Heart left ventricle (tissue), 16 donors: ENCODE measurements at regions not wholly inside any gene's neighbourhood (a gene's known extent, or its start where the extent isn't known, plus 50 kb on each side); places are given as distances from the start of the nearest gene placed in this dataset.

ENCODE experiments used
- ATAC-seq, 4 donors: fragments of 200-7000 bp; cut with Tn5 transposase; one replicate each; pipeline ENCODE4 v1.9.1; 2020 to 2022; ENCODE audit warnings: moderate library complexity in 4 of 4, mild to moderate bottlenecking in 3 of 4, moderate number of reproducible peaks in 1 of 4
- DNase-seq, 5 donors: peaks; one replicate each; pipeline ENCODE4 v3.0.0-alpha.2; 2020
- H3K27ac ChIP-seq, 12 donors: fragments of 200-600 bp; sonication (generic) in 4 of 12; one replicate each; pipeline versions ENCODE4 v1.5.0 to v1.8.0; 2016 to 2022; ENCODE audit warnings: mild to moderate bottlenecking in 2 of 12
- H3K27me3 ChIP-seq, 9 donors: fragments of 200-600 bp; sonication (generic) in 2 of 9; one replicate each; pipeline versions ENCODE4 v1.5.1 to v1.8.0; 2016 to 2022; ENCODE audit warnings: mild to moderate bottlenecking in 3 of 9
- H3K36me3 ChIP-seq, 9 donors: fragments of 200-600 bp; sonication (generic) in 2 of 9; one replicate each; pipeline versions ENCODE4 v1.5.0 to v1.8.0; 2018 to 2022; ENCODE audit warnings: mild to moderate bottlenecking in 2 of 9
- H3K4me1 ChIP-seq, 12 donors: fragments of 200-600 bp; sonication (generic) in 4 of 12; one replicate each; pipeline versions ENCODE4 v1.5.0 to v1.8.0; 2016 to 2022; ENCODE audit warnings: mild to moderate bottlenecking in 3 of 12
- H3K4me3 ChIP-seq, 12 donors: fragments of 200-600 bp; sonication (generic) in 4 of 12; one replicate each; pipeline versions ENCODE4 v1.5.0 to v1.8.0; 2017 to 2022; ENCODE audit warnings: mild to moderate bottlenecking in 9 of 12, moderate library complexity in 4 of 12
- H3K9me3 ChIP-seq, 12 donors: fragments of 200-600 bp; sonication (generic) in 4 of 12; one replicate each; pipeline versions ENCODE4 v1.5.0 to v1.8.0; 2016 to 2022; ENCODE audit warnings: mild to moderate bottlenecking in 1 of 12
- POLR2A ChIP-seq, 2 donors: fragments of 450-650 bp; IDR thresholded peaks; one replicate each; pipeline ENCODE4 v1.6.1; 2017; ENCODE audit warnings: antibody characterized with exemption in 2 of 2, mild to moderate bottlenecking in 2 of 2, moderate library complexity in 2 of 2
- WGBS, 4 donors: extraction: QIAGEN DNeasy Blood & Tissue Kit in 2 of 4; methylation state at CpG; one replicate each; pipeline versions ENCODE4 v1.1.5 to v1.1.7; 2013 to 2018; 5-methylcytosine and 5-hydroxymethylcytosine counted together
- intact Hi-C, 10 donors: fragments of 100-400 bp; cut with DNase I; formaldehyde crosslinking; loops; one replicate each; pipeline versions ENCODE4 v1.11.1 to v1.14.2; 2022
- TF ChIP-seq, protein P1 (sequence below), 12 donors: fragments of 200-600 bp; sonication (generic) in 4 of 12; IDR thresholded peaks; one replicate each; pipeline versions ENCODE4 v1.5.0 to v1.8.0; 2018 to 2022; ENCODE audit warnings: antibody characterized with exemption in 12 of 12, mild to moderate bottlenecking in 5 of 12
- donor health status: ischemic (EF 13 %, LVEDD 7.1; RV severe dilation, severe dysfunction).
- donor health status: healthy with polysubstance abuse.
- donor health status: DM: no; HTN: yes; CAD: no.
- donor health status: DM: no; HTN: no; CAD: no.
- donor health status: ischemic (EF 25% LVEDD 6.9; RV normal size, moderate dysfunction).
- donor health status: ischemic (EF 25% LVEDD 5.7; RV mildly dilated, moderate dysfunction).
- donor health status: healthy.
- donor health status: DM: yes; HTN: yes; CAD: no.
- donor health status: ischemic (EF 35%, LVEDD 5.7; RV mildly dilated, moderate dysfunction).
- donor health status: nonischemic (EF 11% LVEDD 7.7; RV severe dilation, severe dysfunction).
- donor health status: DM: yes; HTN: yes; CAD: no.
- donor health status: PGD.
- donor health status: ischemic (EF 29% LVEDD 5.4; RV normal size, mild dysfunction).
- donor health status: nonischemic (EF 23%, LVEDD 6.1; RV moderate dilation, normal function).

GRCh38 chr1:147820761-147821297, 60.4 kb upstream of the GJA5 start:
- ATAC-seq (no peak), DNase-seq (no peak)
- Histone ChIP-seq H3K27ac (peak overlapping the region in 9 of 12 donors; percentile 28 to 90 (median 69)), H3K4me1 (peaks cover 0 to 22% (median 14%) of the 10 kb centered on the region in 12 donors), H3K27me3 (no peaks in the 10 kb centered on the region), H3K9me3 (no peaks in the 10 kb centered on the region), H3K36me3 (no peaks in the 10 kb centered on the region), H3K4me3 (no peak overlapping the region)
- 50 to 59% (median 55%) methylated on average over 4 of the region's 4 CpGs for WGBS, 4 donors
- TF ChIP-seq, protein P1, sequence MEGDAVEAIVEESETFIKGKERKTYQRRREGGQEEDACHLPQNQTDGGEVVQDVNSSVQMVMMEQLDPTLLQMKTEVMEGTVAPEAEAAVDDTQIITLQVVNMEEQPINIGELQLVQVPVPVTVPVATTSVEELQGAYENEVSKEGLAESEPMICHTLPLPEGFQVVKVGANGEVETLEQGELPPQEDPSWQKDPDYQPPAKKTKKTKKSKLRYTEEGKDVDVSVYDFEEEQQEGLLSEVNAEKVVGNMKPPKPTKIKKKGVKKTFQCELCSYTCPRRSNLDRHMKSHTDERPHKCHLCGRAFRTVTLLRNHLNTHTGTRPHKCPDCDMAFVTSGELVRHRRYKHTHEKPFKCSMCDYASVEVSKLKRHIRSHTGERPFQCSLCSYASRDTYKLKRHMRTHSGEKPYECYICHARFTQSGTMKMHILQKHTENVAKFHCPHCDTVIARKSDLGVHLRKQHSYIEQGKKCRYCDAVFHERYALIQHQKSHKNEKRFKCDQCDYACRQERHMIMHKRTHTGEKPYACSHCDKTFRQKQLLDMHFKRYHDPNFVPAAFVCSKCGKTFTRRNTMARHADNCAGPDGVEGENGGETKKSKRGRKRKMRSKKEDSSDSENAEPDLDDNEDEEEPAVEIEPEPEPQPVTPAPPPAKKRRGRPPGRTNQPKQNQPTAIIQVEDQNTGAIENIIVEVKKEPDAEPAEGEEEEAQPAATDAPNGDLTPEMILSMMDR (IDR thresholded peaks at IDR 0.05) = no peak
- no peak for TF ChIP-seq POLR2A (IDR thresholded peaks at IDR 0.05)
- intact Hi-C loops = loop anchor here in 4 of 10 donors (5.0 to 10.0 kb wide), 4 partner anchors 66 to 84 kb away; no protein-coding TSS in a partner anchor

- Histone ChIP-seq H3K4me1 (peaks cover 0 to 22% (median 14%) of the 10 kb centered on the region in 12 donors), H3K27me3 (no peaks in the 10 kb centered on the region), H3K4me3 (no peak overlapping the region), H3K9me3 (no peaks in the 10 kb centered on the region), H3K27ac (peak overlapping the region in 11 of 12 donors; percentile 36 to 90 (median 65)), H3K36me3 (no peaks in the 10 kb centered on the region)
- peak in 4 of 5 donors; percentile 33 to 56 (median 49) for DNase-seq
- ATAC-seq = peak; percentile 95 to 97 (median 96)
- TF ChIP-seq, protein P1 (IDR thresholded peaks at IDR 0.05) = no peak
- no peak for TF ChIP-seq POLR2A (IDR thresholded peaks at IDR 0.05)
- 32 to 38% (median 35%) methylated on average over 2 of the region's 2 CpGs for WGBS, 4 donors
- intact Hi-C loops = loop anchor here in 5 of 10 donors (2.0 to 10.0 kb wide), 5 partner anchors 65 to 85 kb away; no protein-coding TSS in a partner anchor
Measured at GRCh38 chr1:147821883-147822282, 61.5 kb upstream of the GJA5 start.

DNA sequence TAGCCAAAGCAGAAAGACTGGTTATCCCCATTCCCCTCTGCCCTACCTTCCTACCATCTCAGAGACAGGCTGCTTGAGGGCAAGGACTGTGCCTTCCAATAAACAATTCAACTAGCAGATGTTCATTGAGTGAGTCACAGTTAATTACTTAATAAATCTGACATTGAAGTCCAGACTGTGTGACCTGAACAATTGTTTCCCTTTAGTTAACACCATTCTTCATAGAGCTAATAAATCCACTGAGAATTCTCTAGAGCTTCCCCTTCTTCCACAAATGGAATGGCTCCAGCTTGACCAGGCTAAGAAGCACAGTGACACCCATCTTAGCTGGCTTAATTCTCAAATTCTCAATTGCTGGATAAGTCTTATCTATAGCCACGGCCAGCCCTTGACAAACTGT, 61.9 kb upstream of the GJA5 start:
- H3K4me1 ChIP-seq = peaks cover 0 to 22% (median 14%) of the 10 kb centered on the region in 12 donors
- no peaks in the 10 kb centered on the region for H3K36me3 ChIP-seq
- DNase-seq (no peak), ATAC-seq (peak; percentile 49 to 75 (median 64))
- no peak overlapping the region for H3K4me3 ChIP-seq
- WGBS, 4 donors = 21 to 26% (median 24%) methylated on average over 1 of the region's 1 CpG
- intact Hi-C loops = loop anchor here in 5 of 10 donors (2.0 to 10.0 kb wide), 5 partner anchors 65 to 85 kb away; no protein-coding TSS in a partner anchor
- TF ChIP-seq, protein P1 (IDR thresholded peaks at IDR 0.05) = no peak
- H3K9me3 ChIP-seq = no peaks in the 10 kb centered on the region
- H3K27me3 ChIP-seq = no peaks in the 10 kb centered on the region
- peak overlapping the region in 11 of 12 donors; percentile 36 to 86 (median 63) for H3K27ac ChIP-seq

- Histone ChIP-seq H3K27ac (no peak overlapping the region), H3K36me3 (no peaks in the 10 kb centered on the region), H3K27me3 (no peaks in the 10 kb centered on the region), H3K4me1 (peaks cover 0 to 22% (median 14%) of the 10 kb centered on the region in 12 donors), H3K4me3 (no peak overlapping the region), H3K9me3 (peaks cover 0 to 5% (median 0%) of the 10 kb centered on the region in 12 donors)
- 92 to 100% (median 94%) methylated on average over 1 of the region's 1 CpG for WGBS, 4 donors
- TF ChIP-seq, protein P1 (IDR thresholded peaks at IDR 0.05) = no peak
- no peak for TF ChIP-seq POLR2A (IDR thresholded peaks at IDR 0.05)
- ATAC-seq (no peak), DNase-seq (no peak)
- intact Hi-C loops = loop anchor here in 4 of 10 donors (5.0 to 10.0 kb wide), 4 partner anchors 63 to 87 kb away; no protein-coding TSS in a partner anchor
Measured at GRCh38 chr1:147824001-147824400, 63.6 kb upstream of the GJA5 start.
